GM19468 (cell line): ENCODE measurements at regions not wholly inside any gene's neighbourhood (a gene's known extent, or its start where the extent isn't known, plus 50 kb on each side); places are given as distances from the start of the nearest gene placed in this dataset.
"Not testable (repeated sequence)": the region's sequence is repeated elsewhere in the genome, so short reads cannot be mapped to it uniquely, and the experiment has no call there.

Experiments used
- ATAC-seq: cut with Tn5 transposase; IDR thresholded peaks from one replicate; pipeline ENCODE4 v1.9.1; 2021; ENCODE audit warnings: mild to moderate bottlenecking, moderate library complexity, moderate number of reproducible peaks; ENCODE audit not compliant: unreplicated experiment; ENCODE audit errors: extremely low read depth

GRCh38 chr2:2738276-2738675 lies 407.2 kb upstream of the MYT1L start:
- no peak for ATAC-seq

GRCh38 chr2:2735041-2735440 lies 404.0 kb upstream of the MYT1L start:
- no peak for ATAC-seq

GRCh38 chr2:2734308-2734707 lies 403.2 kb upstream of the MYT1L start:
- ATAC-seq, result no peak

GRCh38 chr2:2733818-2734217 lies 402.7 kb upstream of the MYT1L start:
- no peak for ATAC-seq

GRCh38 chr2:2732331-2733119 lies 401.4 kb upstream of the MYT1L start:
- no peak for ATAC-seq

GRCh38 chr2:2731816-2732284 lies 400.8 kb upstream of the MYT1L start:
- ATAC-seq, result no peak

GRCh38 chr2:2731101-2731815 lies 400.2 kb upstream of the MYT1L start:
- ATAC-seq, result no peak

GRCh38 chr2:2730301-2730833 lies 399.3 kb upstream of the MYT1L start:
- ATAC-seq, result no peak

- ATAC-seq, result no peak
Measured at GRCh38 chr2:2729246-2729645, 398.2 kb upstream of the MYT1L start.

- ATAC-seq, result no peak
Measured at GRCh38 chr2:2728635-2729034, 397.6 kb upstream of the MYT1L start.

GRCh38 chr2:2727876-2728511 lies 396.9 kb upstream of the MYT1L start:
- no peak for ATAC-seq

- no peak for ATAC-seq
Measured at GRCh38 chr2:2726163-2726562, 395.1 kb upstream of the MYT1L start.

GRCh38 chr2:2723064-2723463 lies 392.0 kb upstream of the MYT1L start:
- ATAC-seq, result no peak

- ATAC-seq, result no peak
Measured at GRCh38 chr2:2721296-2721835, 390.3 kb upstream of the MYT1L start.

GRCh38 chr2:2720806-2721205 lies 389.7 kb upstream of the MYT1L start:
- ATAC-seq, result not testable (repeated sequence)

GRCh38 chr2:2720351-2720750 lies 389.3 kb upstream of the MYT1L start:
- no peak for ATAC-seq

- no peak for ATAC-seq
Measured at GRCh38 chr2:2719781-2720180, 388.7 kb upstream of the MYT1L start.

- ATAC-seq, result no peak
Measured at GRCh38 chr2:2719015-2719414, 387.9 kb upstream of the MYT1L start.

- no peak for ATAC-seq
Measured at GRCh38 chr2:2717406-2717805, 386.3 kb upstream of the MYT1L start.

GRCh38 chr2:2716771-2717170 lies 385.7 kb upstream of the MYT1L start:
- no peak for ATAC-seq
